Mammary epithelial cell (primary cell): ENCODE measurements at regions not wholly inside any gene's neighbourhood (a gene's known extent, or its start where the extent isn't known, plus 50 kb on each side); places are given as distances from the start of the nearest gene placed in this dataset.

Source experiments
- EZH2 ChIP-seq: IDR thresholded peaks from 2 replicates; pipeline ENCODE4 v1.6.1; 2012; ENCODE audit warnings: low read length, inconsistent platforms, borderline replicate concordance
- TF ChIP-seq, protein P1 (sequence below), 2 donors: IDR thresholded peaks in 1 of 2; conservative IDR thresholded peaks in 1 of 2; 2 replicates each; pipeline ENCODE4 v1.5.1; 2011 to 2012; ENCODE audit warnings: inconsistent platforms in 2 of 2, low read length in 2 of 2, mild to moderate bottlenecking in 2 of 2, control low read depth in 1 of 2, low read depth in 1 of 2; ENCODE audit not compliant: insufficient read depth in 1 of 2; ENCODE audit errors: extremely low read depth in 1 of 2

DNA sequence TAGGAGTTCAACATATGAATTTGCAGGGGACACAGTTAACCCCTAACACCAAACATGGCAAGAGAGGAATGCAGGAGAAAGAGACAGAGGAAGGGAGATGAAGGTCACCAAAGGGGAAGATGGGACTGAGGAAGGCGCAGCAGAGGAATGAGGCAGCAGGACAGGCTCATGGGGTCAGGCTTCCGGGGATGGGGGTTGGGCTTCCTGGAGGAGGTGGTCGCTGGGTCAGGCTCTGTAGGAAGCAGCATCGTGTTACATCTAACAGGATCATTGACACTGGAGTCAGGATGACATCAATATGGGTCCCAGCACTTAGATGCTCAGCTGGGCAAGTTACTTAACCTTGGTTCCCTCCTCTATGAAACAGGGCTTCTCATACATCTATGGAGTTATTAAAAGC lies 113.2 kb downstream of the NPTX2 start:
- TF ChIP-seq, protein P1, sequence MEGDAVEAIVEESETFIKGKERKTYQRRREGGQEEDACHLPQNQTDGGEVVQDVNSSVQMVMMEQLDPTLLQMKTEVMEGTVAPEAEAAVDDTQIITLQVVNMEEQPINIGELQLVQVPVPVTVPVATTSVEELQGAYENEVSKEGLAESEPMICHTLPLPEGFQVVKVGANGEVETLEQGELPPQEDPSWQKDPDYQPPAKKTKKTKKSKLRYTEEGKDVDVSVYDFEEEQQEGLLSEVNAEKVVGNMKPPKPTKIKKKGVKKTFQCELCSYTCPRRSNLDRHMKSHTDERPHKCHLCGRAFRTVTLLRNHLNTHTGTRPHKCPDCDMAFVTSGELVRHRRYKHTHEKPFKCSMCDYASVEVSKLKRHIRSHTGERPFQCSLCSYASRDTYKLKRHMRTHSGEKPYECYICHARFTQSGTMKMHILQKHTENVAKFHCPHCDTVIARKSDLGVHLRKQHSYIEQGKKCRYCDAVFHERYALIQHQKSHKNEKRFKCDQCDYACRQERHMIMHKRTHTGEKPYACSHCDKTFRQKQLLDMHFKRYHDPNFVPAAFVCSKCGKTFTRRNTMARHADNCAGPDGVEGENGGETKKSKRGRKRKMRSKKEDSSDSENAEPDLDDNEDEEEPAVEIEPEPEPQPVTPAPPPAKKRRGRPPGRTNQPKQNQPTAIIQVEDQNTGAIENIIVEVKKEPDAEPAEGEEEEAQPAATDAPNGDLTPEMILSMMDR (conservative IDR thresholded peaks at IDR 0.05 in 1 of 2, IDR thresholded peaks at IDR 0.05 in 1 of 2; ENCODE audit: extremely low read depth in 1 of 2, insufficient read depth in 1 of 2, low read depth in 1 of 2, low read length in 2 of 2), result no peak
- TF ChIP-seq EZH2, result no peak
